ENCODE measurements at regions not wholly inside any gene's neighbourhood (a gene's known extent, or its start where the extent isn't known, plus 50 kb on each side); places are given as distances from the start of the nearest gene placed in this dataset.

DNA sequence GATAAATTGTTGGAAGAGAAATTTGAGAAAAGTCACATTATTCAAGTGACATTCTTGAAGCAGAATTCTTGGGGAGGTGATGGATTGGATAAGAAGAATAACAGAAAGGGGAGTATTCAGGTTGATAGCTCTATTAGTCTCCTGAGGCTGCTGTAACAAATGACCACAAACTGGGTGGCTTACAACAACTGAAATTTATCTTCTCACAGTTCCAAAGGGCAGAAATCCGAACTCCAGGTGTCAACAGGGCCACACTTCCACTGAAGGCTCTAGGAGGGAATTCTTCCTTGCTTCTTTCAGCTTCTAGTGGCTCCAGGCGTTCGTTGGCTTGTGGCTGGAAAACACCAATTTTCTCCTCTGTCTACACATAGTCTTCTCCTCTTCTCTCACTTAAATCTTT lies 99.8 kb downstream of the TES start:
- no peak for DNase-seq (ENCODE audit: low spot score)

GRCh38 chr7:116311259-116311658 lies 100.9 kb downstream of the TES start:
- DNase-seq (ENCODE audit: low spot score) = no peak

DNA sequence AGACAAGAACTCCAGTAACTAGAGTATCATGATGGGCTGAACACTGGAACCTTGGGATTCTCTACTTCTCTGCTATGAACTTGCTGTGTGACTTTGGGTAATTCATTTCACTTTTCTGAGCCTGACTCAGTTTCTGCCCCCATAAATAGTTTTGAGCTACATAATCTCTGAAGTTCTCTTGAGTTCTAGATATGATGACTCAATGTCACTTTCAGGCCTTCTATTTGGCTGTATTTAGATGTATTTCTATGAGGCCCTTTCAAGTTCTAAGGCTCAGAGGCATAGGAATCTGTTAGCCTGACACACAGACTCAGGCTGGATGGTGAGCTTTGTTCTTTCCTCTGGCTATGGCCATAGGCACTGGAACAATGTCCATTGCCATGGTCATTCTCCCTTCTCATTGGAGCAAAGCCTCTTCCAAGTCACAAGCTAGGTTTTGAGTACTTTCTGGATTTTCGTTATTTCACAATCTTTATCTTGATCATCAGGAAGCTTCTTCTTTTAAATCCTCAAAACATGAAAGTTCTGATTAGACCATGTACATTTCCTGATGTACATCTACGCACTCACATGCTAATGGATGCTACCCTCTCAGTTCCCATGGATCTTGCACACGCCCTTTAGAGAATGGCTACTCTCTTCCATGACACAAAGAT lies 101.6 kb downstream of the TES start:
- no peak for DNase-seq (ENCODE audit: low spot score)

DNA sequence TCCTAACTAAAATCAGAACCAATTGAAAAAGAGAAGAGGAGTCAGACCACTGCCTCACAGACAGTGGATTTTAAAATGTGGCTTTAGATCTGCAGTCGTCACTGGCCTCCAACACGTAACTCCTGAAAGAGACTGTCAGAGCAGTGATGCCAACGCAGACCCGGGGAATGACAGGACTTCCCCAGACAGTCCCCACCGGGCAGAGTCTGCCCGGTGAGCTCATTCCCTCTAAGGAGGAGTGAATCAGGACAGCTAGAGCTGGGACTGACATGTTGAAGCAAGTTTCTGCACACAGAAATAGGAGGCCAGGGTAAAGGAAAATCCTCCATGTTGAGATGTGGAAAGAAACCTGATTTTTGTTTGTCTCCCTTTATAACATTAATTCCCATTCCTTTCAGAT lies 105.0 kb downstream of the TES start:
- DNase-seq (ENCODE audit: low spot score) = no peak

DNA sequence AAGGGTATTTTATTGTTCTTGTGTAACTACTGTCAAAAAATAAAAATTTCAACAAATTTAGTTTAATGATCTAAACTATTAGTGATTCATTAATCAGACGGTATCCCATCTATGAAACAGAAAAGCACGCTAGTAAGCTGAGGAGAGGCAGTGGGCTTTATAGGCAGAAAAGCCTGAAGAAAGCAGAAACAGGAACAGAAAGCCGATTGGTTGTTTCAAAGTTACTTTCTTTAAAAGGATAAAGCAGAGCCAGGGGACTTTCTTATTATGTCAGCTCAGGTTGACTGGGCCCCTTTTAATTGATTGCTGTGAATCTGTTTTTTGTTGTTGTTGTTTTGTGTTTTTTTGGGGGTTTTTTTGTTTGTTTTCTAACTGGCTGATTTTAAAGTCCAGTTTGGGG lies 105.5 kb downstream of the TES start:
- DNase-seq (ENCODE audit: low spot score) = no peak

GRCh38 chr7:116316838-116317628 lies 106.7 kb downstream of the TES start:
- DNase-seq (ENCODE audit: low spot score) = peak; percentile 73

DNA sequence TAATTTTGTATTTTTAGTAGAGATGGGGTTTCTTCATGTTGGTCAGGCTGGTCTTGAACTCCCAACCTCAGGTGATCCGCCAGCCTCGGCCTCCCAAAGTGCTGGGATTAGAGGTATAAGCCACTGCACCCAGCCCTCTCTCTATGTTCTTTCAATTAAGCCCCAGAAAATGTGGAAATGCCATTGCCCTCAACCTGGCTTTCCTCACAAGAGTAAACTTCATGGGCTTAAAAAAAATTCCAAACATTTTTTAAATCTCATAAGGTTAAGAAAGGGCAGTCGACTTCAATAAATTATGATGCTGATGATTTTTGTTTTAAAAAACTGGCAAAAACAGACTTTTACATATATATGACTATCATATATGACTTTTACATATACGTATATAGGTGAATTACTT lies 107.6 kb downstream of the TES start:
- DNase-seq (ENCODE audit: low spot score) = no peak

DNA sequence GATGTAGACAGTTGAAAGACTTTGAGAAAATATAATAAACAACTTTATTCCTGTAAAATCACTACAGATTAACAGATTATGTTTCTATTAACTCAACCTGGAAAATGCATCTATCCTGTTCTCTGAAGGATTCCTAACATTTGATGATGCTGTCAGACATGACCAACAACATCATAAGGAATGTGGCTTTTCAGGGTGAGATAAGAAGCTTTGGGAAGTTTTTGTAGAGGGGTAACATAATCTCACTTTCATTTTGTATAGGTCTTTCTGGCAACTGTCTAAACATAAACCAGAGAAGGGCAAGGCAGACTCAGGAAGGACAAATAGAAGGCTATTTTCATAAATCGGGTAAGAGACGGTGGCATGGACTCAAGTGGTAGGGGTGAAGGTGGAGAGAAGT lies 112.2 kb downstream of the TES start:
- DNase-seq (ENCODE audit: low spot score) = no peak

DNA sequence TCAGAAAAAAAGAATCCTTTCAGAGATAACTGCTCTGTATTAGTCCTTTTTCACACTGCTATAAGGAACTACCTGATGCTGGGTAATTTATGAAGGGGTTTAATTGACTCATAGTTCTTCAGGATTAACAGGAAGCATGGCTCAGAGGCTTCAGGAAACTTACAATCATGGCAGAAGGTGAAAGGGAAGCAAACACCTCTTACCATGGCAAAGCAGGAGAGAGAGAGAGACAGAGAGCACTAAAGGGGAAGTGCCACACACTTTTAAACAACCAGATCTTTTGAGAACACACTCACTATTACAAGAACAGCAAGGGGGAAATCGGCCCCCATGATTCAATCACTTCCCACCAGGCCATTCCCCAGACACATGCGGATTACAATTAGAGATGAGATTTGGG lies 114.2 kb downstream of the TES start:
- no peak for DNase-seq (ENCODE audit: low spot score)

DNA sequence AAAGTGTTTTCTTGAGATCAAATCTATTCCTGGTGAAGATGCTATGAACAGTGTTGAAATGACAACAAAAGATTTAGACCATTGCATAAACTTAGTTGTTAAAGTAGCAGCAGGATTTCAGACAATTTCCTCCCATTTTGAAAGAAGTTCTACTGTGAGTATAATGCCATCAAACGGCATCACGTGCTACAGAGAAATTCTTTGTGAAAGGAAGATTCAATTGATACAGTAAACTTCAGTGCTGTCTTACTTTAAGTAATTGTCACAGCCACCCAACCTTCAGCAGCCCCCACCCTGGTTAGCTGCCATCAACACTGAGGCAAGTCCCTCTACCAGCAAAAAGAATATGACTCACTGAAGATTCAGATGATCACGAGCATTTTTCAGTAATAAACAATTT lies 115.2 kb downstream of the TES start:
- no peak for DNase-seq (ENCODE audit: low spot score)

DNA sequence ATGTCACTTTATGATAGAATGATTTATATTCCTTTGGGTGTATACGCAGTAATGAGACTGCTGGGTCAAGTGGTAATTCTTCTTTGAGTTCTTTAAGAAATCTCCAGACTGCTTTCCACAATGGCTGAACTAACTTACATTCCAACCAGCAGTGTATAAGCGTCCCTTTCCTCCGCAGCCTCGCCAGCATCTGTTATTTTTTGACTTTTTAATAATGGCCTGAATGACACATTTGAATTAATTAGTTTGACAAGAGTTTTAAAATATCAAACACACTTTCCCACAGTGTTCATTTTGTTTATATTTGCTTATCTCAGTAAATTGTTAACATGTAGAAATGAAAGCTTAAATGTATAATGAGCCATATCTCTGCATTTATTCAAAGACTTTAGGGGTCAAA lies 116.8 kb downstream of the TES start:
- DNase-seq (ENCODE audit: low spot score) = no peak

DNA sequence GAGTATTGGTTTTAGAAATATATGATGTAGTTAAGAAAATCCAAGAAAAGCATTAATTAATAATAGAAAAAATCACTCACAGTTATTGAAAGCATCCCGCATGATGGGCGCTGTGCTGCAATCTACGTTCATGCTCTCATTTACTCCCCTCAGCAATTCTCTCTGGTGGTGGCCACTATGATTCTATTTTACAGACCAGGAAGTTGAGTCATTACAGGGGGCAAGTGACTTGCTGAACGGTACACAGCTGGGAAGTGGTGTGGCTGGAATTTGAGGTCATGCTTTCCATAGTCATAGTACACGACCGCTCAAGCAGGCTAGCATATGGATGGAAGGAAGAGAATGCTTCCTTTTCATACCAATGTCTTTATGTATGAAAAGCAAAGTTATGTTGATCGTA lies 117.4 kb downstream of the TES start:
- no peak for DNase-seq (ENCODE audit: low spot score)

DNA sequence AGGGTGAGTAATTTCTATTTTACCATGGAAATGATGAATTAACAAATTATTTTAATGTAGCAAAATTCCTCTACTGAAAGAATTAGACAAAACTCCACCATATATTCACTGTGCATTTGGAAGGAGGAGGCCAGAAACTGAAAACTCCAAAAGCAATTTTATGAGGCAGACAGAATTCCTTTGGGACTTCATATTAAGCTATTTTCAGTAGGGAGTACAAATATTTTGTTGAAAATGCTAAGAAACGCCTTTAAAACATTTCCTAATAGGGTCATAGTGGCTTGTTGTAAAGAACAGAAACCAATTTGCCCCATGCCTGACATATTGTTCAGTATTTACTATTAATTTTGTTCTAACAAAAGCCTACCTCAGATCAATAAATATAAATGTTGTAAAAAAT lies 117.8 kb downstream of the TES start:
- no peak for DNase-seq (ENCODE audit: low spot score)

DNA sequence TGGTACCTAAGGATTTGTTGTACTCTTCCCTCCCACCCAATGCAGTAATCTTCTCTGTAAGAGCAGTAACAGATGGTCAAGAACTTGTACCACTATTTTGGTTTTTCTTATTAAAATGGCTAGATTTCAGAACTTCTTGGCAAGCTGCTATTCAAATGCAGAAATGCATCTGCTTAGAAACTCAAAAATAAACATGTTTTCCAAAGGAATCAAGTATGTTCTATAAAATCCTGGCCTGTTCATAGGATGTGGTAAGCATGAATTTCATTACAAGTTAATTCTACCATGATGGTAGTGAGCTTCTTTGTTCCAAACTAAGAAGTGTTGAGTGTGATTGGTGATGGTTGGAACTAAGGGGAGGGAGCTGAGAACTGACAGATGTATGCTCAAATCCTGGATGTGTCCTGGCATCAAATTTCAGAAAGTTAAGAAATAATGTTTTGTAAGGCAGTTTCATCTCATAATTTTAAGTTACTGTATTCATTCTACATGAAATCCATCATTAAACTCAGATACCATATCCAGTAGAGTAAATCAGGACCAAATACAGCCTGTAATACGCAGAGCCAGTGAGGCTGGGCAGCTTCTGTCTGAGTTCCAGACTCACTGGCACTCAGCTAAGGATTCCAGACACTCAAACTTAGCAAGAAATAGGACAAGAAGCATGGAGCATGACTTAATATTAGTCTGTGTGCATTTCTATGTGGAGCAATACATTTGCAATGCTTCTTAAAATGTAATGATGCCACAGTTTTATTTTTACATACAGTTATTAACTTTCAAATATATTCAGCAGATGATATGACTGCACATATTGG lies 119.6 kb downstream of the TES start:
- no peak for DNase-seq (ENCODE audit: low spot score)

DNA sequence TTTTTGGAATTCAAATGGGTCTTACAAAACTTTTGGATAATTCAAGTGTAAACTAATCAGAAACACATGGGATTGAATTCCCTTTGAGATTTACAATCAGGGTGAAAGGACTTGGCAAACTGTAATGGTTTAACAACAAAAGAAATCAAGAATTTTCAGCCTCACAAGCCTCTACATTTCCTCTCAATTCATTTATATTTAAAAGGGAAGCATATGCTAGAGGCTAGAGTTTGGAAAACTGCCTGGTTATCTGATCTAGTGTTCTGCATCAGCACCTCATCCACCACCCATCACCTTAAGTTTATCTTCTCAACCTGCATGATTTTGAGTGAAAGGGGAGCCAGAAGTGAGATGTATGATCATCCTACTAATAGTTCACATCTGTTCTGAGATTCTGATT lies 120.7 kb downstream of the TES start:
- no peak for DNase-seq (ENCODE audit: low spot score)

DNA sequence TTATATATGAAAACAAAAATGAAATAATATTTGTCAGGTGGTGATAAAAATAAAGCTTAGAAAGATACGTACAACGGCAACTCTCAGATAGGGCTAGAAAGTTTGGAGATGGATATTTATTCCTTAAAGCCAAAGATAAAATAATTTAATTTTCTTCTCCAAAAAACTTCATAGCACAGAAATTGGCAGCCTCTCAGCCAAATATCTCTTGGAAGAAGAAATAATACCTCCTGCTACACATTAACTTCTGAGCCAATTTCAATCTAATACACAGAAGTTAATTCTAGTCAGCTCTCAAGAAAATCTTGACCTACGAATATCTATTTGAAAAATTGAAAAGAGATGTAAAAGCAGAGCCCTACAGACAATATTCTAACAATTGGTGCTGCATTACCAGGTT lies 122.4 kb downstream of the TES start:
- DNase-seq (ENCODE audit: low spot score) = no peak

DNA sequence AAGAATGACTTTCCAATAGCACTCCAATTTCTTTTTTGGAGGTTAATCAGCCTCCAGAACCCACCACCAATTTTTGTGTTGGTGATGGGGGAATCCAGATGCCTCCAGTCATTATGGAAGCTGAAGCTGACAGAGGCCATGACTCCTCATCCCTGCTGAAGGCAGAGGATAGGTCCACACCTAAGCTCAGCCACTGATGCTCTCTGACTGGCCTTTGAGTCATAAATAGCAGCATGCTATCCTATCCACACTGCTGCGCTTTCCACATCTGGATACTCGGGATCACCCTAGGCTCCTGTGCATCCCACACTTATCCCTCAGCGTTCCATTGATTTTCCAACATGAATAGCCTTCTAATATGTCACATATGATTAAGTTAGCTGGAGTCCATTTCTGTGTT lies 124.2 kb downstream of the TES start:
- no peak for DNase-seq (ENCODE audit: low spot score)

DNA sequence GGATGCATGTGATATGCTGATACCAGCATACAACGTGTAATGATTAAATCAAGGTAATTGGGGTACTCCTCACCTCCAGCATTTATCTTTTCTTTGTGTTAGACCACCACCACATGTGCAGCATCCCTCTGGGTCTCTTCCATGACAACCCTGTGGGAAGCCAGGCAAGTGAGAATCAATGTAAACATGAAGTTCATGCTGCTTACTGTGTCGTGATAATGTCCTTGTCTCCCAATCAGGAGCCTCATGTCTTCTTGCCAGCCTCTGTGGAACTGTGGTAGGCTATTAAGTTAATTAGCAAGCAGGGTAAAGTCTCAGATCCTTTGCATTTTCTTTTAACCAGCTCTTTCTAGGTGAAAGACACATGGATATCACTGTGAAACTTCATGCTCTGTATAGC lies 126.7 kb downstream of the TES start:
- no peak for DNase-seq (ENCODE audit: low spot score)

GRCh38 chr7:116337800-116338199 lies 127.5 kb downstream of the TES start:
- no peak for DNase-seq (ENCODE audit: low spot score)

DNA sequence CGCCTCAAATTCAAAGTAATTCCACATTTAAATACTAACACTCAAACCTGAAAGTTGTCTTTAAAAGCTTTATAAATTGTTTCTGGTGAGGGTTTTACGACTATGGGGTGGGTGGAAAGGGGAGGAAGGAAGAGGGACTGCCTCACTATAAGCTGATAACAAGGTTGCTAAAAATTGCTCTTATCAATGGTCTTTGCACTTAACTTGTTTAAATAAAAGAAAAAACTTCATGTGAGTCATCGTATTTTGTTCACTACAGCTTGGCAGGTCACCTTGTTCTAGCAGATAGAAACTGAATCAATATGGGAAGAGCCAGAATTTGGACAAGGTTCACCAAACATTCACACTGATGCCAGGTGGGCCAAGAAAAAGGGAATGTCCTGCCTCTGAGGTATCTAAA lies 129.2 kb downstream of the TES start:
- peak; percentile 65 for DNase-seq (ENCODE audit: low spot score)

DNA sequence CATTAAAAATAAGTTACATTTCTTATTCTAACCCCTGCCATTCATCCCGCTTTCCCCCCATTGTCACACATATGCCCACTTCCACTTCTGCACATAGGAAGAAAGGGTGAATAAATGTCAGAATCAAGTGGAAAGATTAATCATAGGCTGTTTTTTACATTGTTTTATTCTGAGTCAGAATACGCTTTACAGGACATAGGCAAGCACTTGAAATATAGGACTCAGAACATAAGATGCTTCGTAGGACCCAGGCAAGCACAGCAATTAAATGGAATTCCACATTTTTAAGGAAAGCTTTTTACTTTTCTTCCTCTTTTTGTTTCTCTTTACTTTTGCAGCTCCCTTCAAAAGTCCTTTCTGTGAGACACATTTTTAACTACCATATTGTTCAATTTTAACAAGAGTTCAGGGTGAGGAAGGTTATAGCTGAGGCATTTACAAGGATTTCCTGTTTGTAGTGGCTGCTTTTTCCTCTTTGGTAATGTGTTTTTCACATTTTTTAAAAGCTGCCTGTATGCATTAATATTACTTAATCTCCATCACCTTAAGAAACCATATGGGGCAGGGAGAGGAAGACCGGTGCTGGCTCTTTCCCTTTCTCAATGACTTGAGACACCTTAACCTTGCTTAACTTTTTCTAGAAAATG lies 130.0 kb downstream of the TES start:
- DNase-seq (ENCODE audit: low spot score) = no peak

Data from LoVo (cell line).